Lung (tissue), 11 donors: ENCODE measurements at regions not wholly inside any gene's neighbourhood (a gene's known extent, or its start where the extent isn't known, plus 50 kb on each side); places are given as distances from the start of the nearest gene placed in this dataset.

Experiments used
- ATAC-seq: fragments of 200-7000 bp; cut with Tn5 transposase; one replicate; pipeline ENCODE4 v1.9.1; 2020; ENCODE audit warnings: moderate number of reproducible peaks; ENCODE audit not compliant: insufficient read depth, low FRiP score
- DNase-seq, 3 donors: peaks; one replicate each; pipeline ENCODE4 v3.0.0-alpha.2; 2013 to 2017
- H3K27ac ChIP-seq, 2 donors: one replicate each; pipeline ENCODE4 v1.5.1; 2013; ENCODE audit warnings: mild to moderate bottlenecking in 2 of 2, moderate library complexity in 2 of 2, control low read depth in 1 of 2, inconsistent platforms in 1 of 2, low read depth in 1 of 2, low read length in 1 of 2
- H3K27me3 ChIP-seq, 3 donors: one replicate each; pipeline ENCODE4 v1.5.1; 2013; ENCODE audit warnings: low read length in 2 of 3; ENCODE audit not compliant: control insufficient read depth in 3 of 3, insufficient read depth in 3 of 3
- H3K36me3 ChIP-seq, 4 donors: one replicate each; pipeline ENCODE4 v1.5.1; 2013; ENCODE audit warnings: low read length in 4 of 4, mild to moderate bottlenecking in 1 of 4, moderate library complexity in 1 of 4; ENCODE audit not compliant: control insufficient read depth in 4 of 4, insufficient read depth in 4 of 4
- H3K4me1 ChIP-seq, 5 donors: one replicate each; pipeline ENCODE4 v1.5.1; 2013; ENCODE audit warnings: low read length in 5 of 5, mild to moderate bottlenecking in 2 of 5, moderate library complexity in 1 of 5; ENCODE audit not compliant: control insufficient read depth in 5 of 5, insufficient read depth in 5 of 5
- H3K4me3 ChIP-seq: one replicate; pipeline ENCODE4 v1.5.1; 2013; ENCODE audit warnings: mild to moderate bottlenecking, control low read depth, moderate library complexity
- H3K9ac ChIP-seq, 2 donors: one replicate each; pipeline ENCODE4 v1.5.1; 2013; ENCODE audit warnings: low read length in 2 of 2, control low read depth in 1 of 2; ENCODE audit not compliant: insufficient read depth in 1 of 2
- H3K9me3 ChIP-seq, 4 donors: one replicate each; pipeline ENCODE4 v1.5.1; 2013; ENCODE audit warnings: low read length in 3 of 4, mild to moderate bottlenecking in 1 of 4, moderate library complexity in 1 of 4; ENCODE audit not compliant: control insufficient read depth in 4 of 4, insufficient read depth in 3 of 4
- CTCF ChIP-seq: IDR thresholded peaks from 2 replicates; pipeline ENCODE4 v1.5.1; 2012; ENCODE audit warnings: mild to moderate bottlenecking; ENCODE audit errors: control extremely low read depth, extremely low read depth
- WGBS, 2 donors: extraction: QIAGEN DNeasy Blood & Tissue Kit; methylation state at CpG; one replicate each; pipeline ENCODE4 v1.1.7; 2013; 5-methylcytosine and 5-hydroxymethylcytosine counted together
- donor health status: control.
- donor health status: control.
- donor health status: Bipolar disorder and iron deficiency.
- donor health status: healthy.
- donor health status: DM: yes; HTN: yes; CAD: no.

- H3K4me1 ChIP-seq, result no peaks in the 10 kb centered on the region
- H3K4me3 ChIP-seq, result no peak overlapping the region
- no peak overlapping the region for H3K9ac ChIP-seq
- no peak for TF ChIP-seq CTCF
- no peak overlapping the region for H3K27ac ChIP-seq
- DNase-seq (peak in 1 of 3 donors; percentile 6), ATAC-seq (no peak)
- H3K9me3 ChIP-seq, result no peaks in the 10 kb centered on the region
- 75 to 84% methylated on average over 18 of the region's 18 CpGs for WGBS, 2 donors
- peaks cover 0 to 12% (median 0%) of the 10 kb centered on the region in 3 donors for H3K27me3 ChIP-seq
- H3K36me3 ChIP-seq, result no peaks in the 10 kb centered on the region
Observed at GRCh38 chr7:1348823-1349335, 110.4 kb downstream of the MICALL2 start.

GRCh38 chr7:1349351-1349761, 109.9 kb downstream of the MICALL2 start:
- no peak overlapping the region for H3K4me3 ChIP-seq
- WGBS, 2 donors, result 65 to 76% methylated on average over 15 of the region's 15 CpGs
- H3K27me3 ChIP-seq, result peaks cover 0 to 12% (median 0%) of the 10 kb centered on the region in 3 donors
- H3K4me1 ChIP-seq, result no peaks in the 10 kb centered on the region
- TF ChIP-seq CTCF, result no peak
- no peaks in the 10 kb centered on the region for H3K9me3 ChIP-seq
- DNase-seq (no peak), ATAC-seq (no peak)
- no peaks in the 10 kb centered on the region for H3K36me3 ChIP-seq
- no peak overlapping the region for H3K9ac ChIP-seq
- no peak overlapping the region for H3K27ac ChIP-seq

GRCh38 chr7:1351881-1352625, 107.2 kb downstream of the MICALL2 start:
- no peak overlapping the region for H3K4me3 ChIP-seq
- H3K4me1 ChIP-seq, result no peaks in the 10 kb centered on the region
- no peak overlapping the region for H3K27ac ChIP-seq
- ATAC-seq (no peak), DNase-seq (no peak)
- TF ChIP-seq CTCF, result no peak
- H3K9ac ChIP-seq, result no peak overlapping the region
- no peaks in the 10 kb centered on the region for H3K36me3 ChIP-seq
- 84 to 87% methylated on average over 29 to 30 of the region's 30 CpGs for WGBS, 2 donors
- no peaks in the 10 kb centered on the region for H3K9me3 ChIP-seq
- H3K27me3 ChIP-seq, result peaks cover 0 to 7% (median 0%) of the 10 kb centered on the region in 3 donors
